Sigmoid colon (tissue), 4 donors: ENCODE measurements at regions not wholly inside any gene's neighbourhood (a gene's known extent, or its start where the extent isn't known, plus 50 kb on each side); places are given as distances from the start of the nearest gene placed in this dataset.

Experiments used
- CTCF ChIP-seq, 4 experiments: fragments of 450-650 bp in 3 of 4; fragments of 200-600 bp in 1 of 4; IDR thresholded peaks; one replicate each; pipeline ENCODE4 v1.5.1; 2016 to 2019; ENCODE audit warnings: antibody characterized with exemption in 4 of 4, mild to moderate bottlenecking in 3 of 4, moderate library complexity in 2 of 4
- EP300 ChIP-seq, 4 donors: sonication (generic); formaldehyde crosslinking; IDR thresholded peaks; one replicate each; pipeline ENCODE4 v1.6.1; 2017; ENCODE audit warnings: antibody characterized with exemption in 4 of 4

- no peak for TF ChIP-seq CTCF (IDR thresholded peaks at IDR 0.05)
- no peak for TF ChIP-seq EP300 (IDR thresholded peaks at IDR 0.05)
Observed at GRCh38 chr1:218967254-218967653, 206.4 kb upstream of the LYPLAL1 start.
